Common myeloid progenitor, CD34-positive (primary cell): ENCODE measurements at regions not wholly inside any gene's neighbourhood (a gene's known extent, or its start where the extent isn't known, plus 50 kb on each side); places are given as distances from the start of the nearest gene placed in this dataset.
"Not testable (repeated sequence)": the region's sequence is repeated elsewhere in the genome, so short reads cannot be mapped to it uniquely, and the experiment has no call there.

Experiments used
- CTCF ChIA-PET: fragments of 350-600 bp; sonication (Branson Sonifier 250); formaldehyde crosslinking; loops from one replicate; lab custom pipeline; 2021; ENCODE audit warnings: antibody characterized with exemption; lab: Charles Lee
- POLR2A ChIA-PET: fragments of 350-600 bp; sonication (Branson Sonifier 250); formaldehyde crosslinking; loops from one replicate; lab custom pipeline; 2021; ENCODE audit warnings: antibody characterized with exemption; lab: Charles Lee
- DNase-seq, 3 donors: peaks; one replicate each; pipeline versions ENCODE4 v3.0.0 to v3.0.0-alpha.2; 2013
- H3K27ac ChIP-seq, 2 experiments: 1 replicate in 1 of 2; 2 replicates in 1 of 2; pipeline ENCODE4 v1.7.0; 2013; ENCODE audit warnings: inconsistent platforms in 2 of 2, low read length in 2 of 2, mild to moderate bottlenecking in 2 of 2, low read depth in 1 of 2, moderate library complexity in 1 of 2; ENCODE audit not compliant: severe bottlenecking in 2 of 2, insufficient read depth in 1 of 2, poor library complexity in 1 of 2
- H3K27me3 ChIP-seq, 5 experiments: replicated peaks in 2 of 5; 1 replicate in 3 of 5; 2 replicates in 2 of 5; pipeline versions ENCODE4 v1.6.1 to v1.7.0; 2013; ENCODE audit warnings: low read length in 4 of 5, mild to moderate bottlenecking in 2 of 5, moderate library complexity in 2 of 5, inconsistent platforms in 1 of 5; ENCODE audit not compliant: insufficient read depth in 5 of 5, control insufficient read depth in 4 of 5
- H3K36me3 ChIP-seq, 4 experiments: 1 replicate in 2 of 4; 2 replicates in 2 of 4; pipeline versions ENCODE4 v1.6.1 to v1.7.0; 2013; ENCODE audit warnings: low read length in 3 of 4, control low read depth in 1 of 4, mild to moderate bottlenecking in 1 of 4; ENCODE audit not compliant: control insufficient read depth in 4 of 4, insufficient read depth in 4 of 4
- H3K4me1 ChIP-seq, 4 experiments: 1 replicate in 3 of 4; 2 replicates in 1 of 4; pipeline versions ENCODE4 v1.6.1 to v1.7.1; 2013; ENCODE audit warnings: low read length in 3 of 4, mild to moderate bottlenecking in 3 of 4, control low read depth in 1 of 4, inconsistent platforms in 1 of 4, moderate library complexity in 1 of 4; ENCODE audit not compliant: control insufficient read depth in 4 of 4, insufficient read depth in 4 of 4; ENCODE audit errors: control extremely low read depth in 1 of 4
- H3K4me3 ChIP-seq, 7 experiments: 1 replicate in 4 of 7; 2 replicates in 3 of 7; pipeline versions ENCODE4 v1.5.1 to v1.7.0; 2013; ENCODE audit warnings: mild to moderate bottlenecking in 7 of 7, low read length in 6 of 7, moderate library complexity in 6 of 7, inconsistent platforms in 2 of 7, low read depth in 2 of 7, control low read depth in 1 of 7; ENCODE audit not compliant: insufficient read depth in 4 of 7, control insufficient read depth in 1 of 7; ENCODE audit errors: extremely low read depth in 1 of 7
- H3K9me3 ChIP-seq, 5 experiments: 1 replicate in 4 of 5; 2 replicates in 1 of 5; pipeline versions ENCODE4 v1.6.1 to v1.7.1; 2013; ENCODE audit warnings: low read length in 4 of 5, mild to moderate bottlenecking in 2 of 5, inconsistent platforms in 1 of 5, low read depth in 1 of 5, moderate library complexity in 1 of 5; ENCODE audit not compliant: control insufficient read depth in 4 of 5, insufficient read depth in 2 of 5; ENCODE audit errors: control extremely low read depth in 1 of 5
- WGBS: methylation state at CpG from one replicate; pipeline ENCODE4 v1.1.5; 2013; ENCODE audit not compliant: insufficient coverage; 5-methylcytosine and 5-hydroxymethylcytosine counted together

GRCh38 chr1:229905652-229906051, 161.4 kb upstream of the GALNT2 start:
- DNase-seq = no peak
- no peak overlapping the region for H3K27ac ChIP-seq
- no peaks in the 10 kb centered on the region for H3K4me1 ChIP-seq
- peaks cover 2 to 21% (median 10%) of the 10 kb centered on the region in 5 experiments for H3K27me3 ChIP-seq
- CTCF ChIA-PET = no interaction called here
- H3K4me3 ChIP-seq = no peak overlapping the region
- WGBS = no CpG with 5 or more reads among the region's 1 CpG
- H3K9me3 ChIP-seq = peaks cover 0 to 16% (median 3%) of the 10 kb centered on the region in 5 experiments
- POLR2A ChIA-PET = no interaction called here
- H3K36me3 ChIP-seq = no peaks in the 10 kb centered on the region

GRCh38 chr1:229907884-229908638, 159.0 kb upstream of the GALNT2 start:
- Histone ChIP-seq H3K36me3 (no peaks in the 10 kb centered on the region), H3K4me3 (no peak overlapping the region), H3K9me3 (peaks cover 0 to 13% (median 1%) of the 10 kb centered on the region in 5 experiments), H3K27me3 (peaks cover 2 to 24% (median 10%) of the 10 kb centered on the region in 5 experiments), H3K4me1 (no peaks in the 10 kb centered on the region), H3K27ac (no peak overlapping the region)
- 72% methylated on average over 4 of the region's 7 CpGs for whole genome bisulfite sequencing
- ChIA-PET CTCF (no interaction called here), POLR2A (no interaction called here)
- DNase-seq = no peak

GRCh38 chr1:229908689-229909088, 158.3 kb upstream of the GALNT2 start:
- DNase-seq = no peak
- Histone ChIP-seq H3K4me1 (no peaks in the 10 kb centered on the region), H3K36me3 (no peaks in the 10 kb centered on the region), H3K4me3 (no peak overlapping the region), H3K9me3 (peaks cover 0 to 13% (median 1%) of the 10 kb centered on the region in 5 experiments), H3K27ac (no peak overlapping the region), H3K27me3 (peaks cover 2 to 24% (median 10%) of the 10 kb centered on the region in 5 experiments)
- WGBS = 94% methylated on average over 3 of the region's 4 CpGs
- POLR2A ChIA-PET = no interaction called here
- CTCF ChIA-PET = no interaction called here

- Histone ChIP-seq H3K27ac (no peak overlapping the region), H3K36me3 (no peaks in the 10 kb centered on the region), H3K9me3 (peaks cover 0 to 13% (median 0%) of the 10 kb centered on the region in 5 experiments), H3K27me3 (peaks cover 0 to 11% (median 3%) of the 10 kb centered on the region in 5 experiments), H3K4me3 (no peak overlapping the region), H3K4me1 (no peaks in the 10 kb centered on the region)
- CTCF ChIA-PET = no interaction called here
- POLR2A ChIA-PET = no interaction called here
- DNase-seq = no peak
- 33% methylated on average over 1 of the region's 1 CpG for WGBS
These were observed 153.5 kb upstream of the GALNT2 start for GRCh38 chr1:229913489-229913888.

- H3K27ac ChIP-seq, POLR2A ChIA-PET, H3K36me3 ChIP-seq, DNase-seq, CTCF ChIA-PET, H3K4me3 ChIP-seq, H3K27me3 ChIP-seq, H3K9me3 ChIP-seq, H3K4me1 ChIP-seq: not testable (repeated sequence)
- 100% methylated on average over 5 of the region's 10 CpGs for WGBS
These were observed 147.6 kb upstream of the GALNT2 start for GRCh38 chr1:229919488-229919887.

- Histone ChIP-seq H3K27ac (no peak overlapping the region), H3K4me1 (no peaks in the 10 kb centered on the region), H3K27me3 (peaks cover 0 to 6% (median 0%) of the 10 kb centered on the region in 5 experiments), H3K4me3 (no peak overlapping the region), H3K9me3 (no peaks in the 10 kb centered on the region), H3K36me3 (no peaks in the 10 kb centered on the region)
- ChIA-PET POLR2A (no interaction called here), CTCF (no interaction called here)
- DNase-seq = no peak
- WGBS = 100% methylated on average over 2 of the region's 2 CpGs
These were observed 146.4 kb upstream of the GALNT2 start for GRCh38 chr1:229920683-229921082.

GRCh38 chr1:229922249-229922648, 144.8 kb upstream of the GALNT2 start:
- H3K4me3 ChIP-seq = no peak overlapping the region
- H3K27me3 ChIP-seq = peaks cover 0 to 8% (median 0%) of the 10 kb centered on the region in 5 experiments
- H3K9me3 ChIP-seq = no peaks in the 10 kb centered on the region
- POLR2A ChIA-PET = no interaction called here
- no peaks in the 10 kb centered on the region for H3K36me3 ChIP-seq
- CTCF ChIA-PET = no interaction called here
- WGBS = 98% methylated on average over 6 of the region's 7 CpGs
- no peak overlapping the region for H3K27ac ChIP-seq
- H3K4me1 ChIP-seq = no peaks in the 10 kb centered on the region
- no peak for DNase-seq
